Middle frontal gyrus (tissue), 1 donor: ENCODE measurements at regions not wholly inside any gene's neighbourhood (a gene's known extent, or its start where the extent isn't known, plus 50 kb on each side); places are given as distances from the start of the nearest gene placed in this dataset.
"Not testable (repeated sequence)": the region's sequence is repeated elsewhere in the genome, so short reads cannot be mapped to it uniquely, and the experiment has no call there.

Source experiments
- DNase-seq: peaks from one replicate; pipeline ENCODE4 v3.0.0-alpha.2; 2015; ENCODE audit warnings: low spot score; ENCODE audit errors: extremely low spot score

GRCh38 chr3:66842761-66843464 lies 155.2 kb upstream of the KBTBD8 start:
- DNase-seq, result not testable (repeated sequence)

GRCh38 chr3:66851894-66852613 lies 146.1 kb upstream of the KBTBD8 start:
- DNase-seq, result no peak

- no peak for DNase-seq
These were observed 143.4 kb upstream of the KBTBD8 start for GRCh38 chr3:66854601-66855151.

GRCh38 chr3:66856533-66856932 lies 141.6 kb upstream of the KBTBD8 start:
- DNase-seq, result no peak

GRCh38 chr3:66858656-66859381 lies 139.3 kb upstream of the KBTBD8 start:
- DNase-seq, result no peak

- DNase-seq, result no peak
These were observed 137.3 kb upstream of the KBTBD8 start for GRCh38 chr3:66860771-66861170.

- no peak for DNase-seq
These were observed 134.6 kb upstream of the KBTBD8 start for GRCh38 chr3:66863205-66864111.

GRCh38 chr3:66884659-66885058 lies 113.4 kb upstream of the KBTBD8 start:
- DNase-seq, result no peak

- no peak for DNase-seq
These were observed 112.6 kb upstream of the KBTBD8 start for GRCh38 chr3:66885326-66886000.

GRCh38 chr3:66889750-66890494 lies 108.2 kb upstream of the KBTBD8 start:
- no peak for DNase-seq

- DNase-seq, result no peak
These were observed 100.0 kb upstream of the KBTBD8 start for GRCh38 chr3:66898155-66898554.

- DNase-seq, result no peak
These were observed 93.8 kb upstream of the KBTBD8 start for GRCh38 chr3:66904336-66904735.

- no peak for DNase-seq
These were observed 93.1 kb upstream of the KBTBD8 start for GRCh38 chr3:66904831-66905493.

GRCh38 chr3:66907136-66907535 lies 91.0 kb upstream of the KBTBD8 start:
- DNase-seq, result no peak

GRCh38 chr3:66910266-66911055 lies 87.6 kb upstream of the KBTBD8 start:
- no peak for DNase-seq

- DNase-seq, result no peak
These were observed 85.8 kb upstream of the KBTBD8 start for GRCh38 chr3:66912306-66912705.

- DNase-seq, result no peak
These were observed 76.0 kb upstream of the KBTBD8 start for GRCh38 chr3:66922058-66922457.

GRCh38 chr3:66923969-66924368 lies 74.1 kb upstream of the KBTBD8 start:
- no peak for DNase-seq
